ENCODE measurements at regions not wholly inside any gene's neighbourhood (a gene's known extent, or its start where the extent isn't known, plus 50 kb on each side); places are given as distances from the start of the nearest gene placed in this dataset.

DNA sequence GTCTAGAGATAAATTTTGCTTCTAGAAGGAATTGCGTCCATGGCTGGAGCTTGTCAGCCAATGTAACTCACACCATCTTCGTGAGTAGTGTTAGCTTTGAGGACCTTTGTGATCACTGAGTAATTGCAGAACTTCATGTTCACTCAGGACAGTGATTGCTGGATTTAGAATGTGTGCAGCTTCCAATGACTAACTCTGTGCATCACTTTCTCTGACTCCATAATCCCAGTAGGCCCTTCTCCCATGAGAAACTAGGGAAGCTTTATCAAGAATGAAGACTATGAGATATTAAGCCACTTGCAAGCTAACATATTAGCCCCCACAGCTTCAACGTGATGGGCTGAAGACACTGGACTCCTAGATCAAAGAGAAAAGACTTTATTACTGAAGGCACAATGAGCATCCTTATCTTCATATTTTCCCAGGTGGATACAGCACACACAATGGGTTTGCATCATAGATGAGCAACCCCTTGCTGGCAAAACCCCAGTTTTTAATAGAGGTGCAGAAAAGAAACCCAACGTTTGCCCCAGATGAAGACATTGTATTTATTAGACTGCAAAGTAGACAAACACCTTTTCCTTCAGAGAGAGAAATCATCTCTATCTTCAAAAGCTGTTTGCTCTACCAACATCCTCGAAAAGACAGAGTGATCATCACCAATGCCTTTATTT, 561.0 kb downstream of the LTN1 start:
- TF ChIP-seq, protein P1, sequence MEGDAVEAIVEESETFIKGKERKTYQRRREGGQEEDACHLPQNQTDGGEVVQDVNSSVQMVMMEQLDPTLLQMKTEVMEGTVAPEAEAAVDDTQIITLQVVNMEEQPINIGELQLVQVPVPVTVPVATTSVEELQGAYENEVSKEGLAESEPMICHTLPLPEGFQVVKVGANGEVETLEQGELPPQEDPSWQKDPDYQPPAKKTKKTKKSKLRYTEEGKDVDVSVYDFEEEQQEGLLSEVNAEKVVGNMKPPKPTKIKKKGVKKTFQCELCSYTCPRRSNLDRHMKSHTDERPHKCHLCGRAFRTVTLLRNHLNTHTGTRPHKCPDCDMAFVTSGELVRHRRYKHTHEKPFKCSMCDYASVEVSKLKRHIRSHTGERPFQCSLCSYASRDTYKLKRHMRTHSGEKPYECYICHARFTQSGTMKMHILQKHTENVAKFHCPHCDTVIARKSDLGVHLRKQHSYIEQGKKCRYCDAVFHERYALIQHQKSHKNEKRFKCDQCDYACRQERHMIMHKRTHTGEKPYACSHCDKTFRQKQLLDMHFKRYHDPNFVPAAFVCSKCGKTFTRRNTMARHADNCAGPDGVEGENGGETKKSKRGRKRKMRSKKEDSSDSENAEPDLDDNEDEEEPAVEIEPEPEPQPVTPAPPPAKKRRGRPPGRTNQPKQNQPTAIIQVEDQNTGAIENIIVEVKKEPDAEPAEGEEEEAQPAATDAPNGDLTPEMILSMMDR (IDR thresholded peaks at IDR 0.05), result no peak
- TF ChIP-seq POLR2A (IDR thresholded peaks at IDR 0.05) (no peak), EP300 (IDR thresholded peaks at IDR 0.05) (no peak), POLR2AphosphoS5 (IDR thresholded peaks at IDR 0.05) (no peak)

Data from suprapubic skin (tissue), 4 donors.